Mammary epithelial cell (primary cell): ENCODE measurements at regions not wholly inside any gene's neighbourhood (a gene's known extent, or its start where the extent isn't known, plus 50 kb on each side); places are given as distances from the start of the nearest gene placed in this dataset.

ENCODE experiments used
- EZH2 ChIP-seq: IDR thresholded peaks from 2 replicates; pipeline ENCODE4 v1.6.1; 2012; ENCODE audit warnings: low read length, inconsistent platforms, borderline replicate concordance
- TF ChIP-seq, protein P1 (sequence below), 2 donors: IDR thresholded peaks in 1 of 2; conservative IDR thresholded peaks in 1 of 2; 2 replicates each; pipeline ENCODE4 v1.5.1; 2011 to 2012; ENCODE audit warnings: inconsistent platforms in 2 of 2, low read length in 2 of 2, mild to moderate bottlenecking in 2 of 2, control low read depth in 1 of 2, low read depth in 1 of 2; ENCODE audit not compliant: insufficient read depth in 1 of 2; ENCODE audit errors: extremely low read depth in 1 of 2

DNA sequence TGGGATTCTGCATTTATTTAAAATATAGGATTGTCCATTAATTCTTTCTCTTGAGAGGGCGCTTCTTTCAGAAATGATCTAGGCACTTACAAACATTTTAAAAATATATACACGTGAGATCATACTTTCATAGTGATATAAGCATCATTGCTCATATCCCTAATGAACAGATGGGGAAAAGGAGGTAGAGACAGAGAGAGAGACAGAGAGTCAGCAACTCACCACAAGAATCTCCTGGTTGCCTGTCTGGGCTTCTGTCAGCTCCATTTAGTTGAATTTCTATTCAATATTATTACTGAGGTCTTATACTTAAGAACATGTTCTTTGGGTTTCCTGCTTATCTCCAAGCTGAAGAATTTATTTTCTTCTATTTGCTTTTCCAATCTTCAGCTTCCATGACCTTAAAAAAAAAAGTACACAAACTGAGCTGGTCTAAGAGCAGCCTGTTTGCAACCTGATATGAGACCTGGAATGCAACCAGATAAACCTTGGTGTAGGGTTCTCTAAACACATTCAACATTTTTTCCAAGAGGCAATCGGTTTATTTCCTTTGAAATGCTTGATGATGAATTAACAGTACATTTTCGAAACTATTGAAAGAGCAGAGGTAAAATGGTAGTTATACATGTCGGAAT lies 51.6 kb upstream of the LIFR start:
- TF ChIP-seq, protein P1, sequence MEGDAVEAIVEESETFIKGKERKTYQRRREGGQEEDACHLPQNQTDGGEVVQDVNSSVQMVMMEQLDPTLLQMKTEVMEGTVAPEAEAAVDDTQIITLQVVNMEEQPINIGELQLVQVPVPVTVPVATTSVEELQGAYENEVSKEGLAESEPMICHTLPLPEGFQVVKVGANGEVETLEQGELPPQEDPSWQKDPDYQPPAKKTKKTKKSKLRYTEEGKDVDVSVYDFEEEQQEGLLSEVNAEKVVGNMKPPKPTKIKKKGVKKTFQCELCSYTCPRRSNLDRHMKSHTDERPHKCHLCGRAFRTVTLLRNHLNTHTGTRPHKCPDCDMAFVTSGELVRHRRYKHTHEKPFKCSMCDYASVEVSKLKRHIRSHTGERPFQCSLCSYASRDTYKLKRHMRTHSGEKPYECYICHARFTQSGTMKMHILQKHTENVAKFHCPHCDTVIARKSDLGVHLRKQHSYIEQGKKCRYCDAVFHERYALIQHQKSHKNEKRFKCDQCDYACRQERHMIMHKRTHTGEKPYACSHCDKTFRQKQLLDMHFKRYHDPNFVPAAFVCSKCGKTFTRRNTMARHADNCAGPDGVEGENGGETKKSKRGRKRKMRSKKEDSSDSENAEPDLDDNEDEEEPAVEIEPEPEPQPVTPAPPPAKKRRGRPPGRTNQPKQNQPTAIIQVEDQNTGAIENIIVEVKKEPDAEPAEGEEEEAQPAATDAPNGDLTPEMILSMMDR (conservative IDR thresholded peaks at IDR 0.05 in 1 of 2, IDR thresholded peaks at IDR 0.05 in 1 of 2; ENCODE audit: extremely low read depth in 1 of 2, insufficient read depth in 1 of 2, low read depth in 1 of 2, low read length in 2 of 2), result no peak
- TF ChIP-seq EZH2, result no peak
